Keratinocyte (primary cell): ENCODE measurements at regions not wholly inside any gene's neighbourhood (a gene's known extent, or its start where the extent isn't known, plus 50 kb on each side); places are given as distances from the start of the nearest gene placed in this dataset.

Experiments
- DNase-seq: peaks from one replicate; pipeline ENCODE4 v3.0.0-alpha.2; 2011; ENCODE audit warnings: low read depth, missing footprints, low spot score
- FAIRE-seq: peaks from 2 replicates; lab custom pipeline; 2011; peaks lifted over from hg19 to GRCh38; lab: Jason Lieb, UNC
- H2AFZ ChIP-seq: 2 replicates; pipeline ENCODE4 v1.6.0; 2012; ENCODE audit warnings: low read length, control low read depth, inconsistent platforms; ENCODE audit not compliant: control insufficient read depth
- H3K27ac ChIP-seq: 2 replicates; pipeline ENCODE4 v1.5.1; 2011; ENCODE audit warnings: low read length; ENCODE audit not compliant: control insufficient read depth, insufficient read depth
- H3K27me3 ChIP-seq: 3 replicates; pipeline ENCODE4 v1.6.0; 2011; ENCODE audit warnings: low read length; ENCODE audit not compliant: control insufficient read depth, insufficient read depth; ENCODE audit errors: extremely low read depth
- H3K36me3 ChIP-seq, 2 experiments: 2 replicates in 1 of 2; 3 replicates in 1 of 2; pipeline ENCODE4 v1.5.1; 2011; ENCODE audit warnings: low read length in 2 of 2, mild to moderate bottlenecking in 1 of 2; ENCODE audit not compliant: control insufficient read depth in 2 of 2, insufficient read depth in 2 of 2; ENCODE audit errors: extremely low read depth in 1 of 2
- H3K4me1 ChIP-seq: 3 replicates; pipeline ENCODE4 v1.5.1; 2011; ENCODE audit warnings: low read length; ENCODE audit not compliant: control insufficient read depth, insufficient read depth; ENCODE audit errors: extremely low read depth
- H3K4me2 ChIP-seq: 3 replicates; pipeline ENCODE4 v1.6.0; 2011; ENCODE audit warnings: low read depth, low read length; ENCODE audit not compliant: control insufficient read depth, insufficient read depth; ENCODE audit errors: extremely low read depth
- H3K4me3 ChIP-seq, 3 experiments: fragments of 200-600 bp in 1 of 3; sonication (generic) in 1 of 3; 2 replicates in 2 of 3; 3 replicates in 1 of 3; pipeline ENCODE4 v1.5.1; 2011 to 2016; ENCODE audit warnings: low read length in 3 of 3, mild to moderate bottlenecking in 3 of 3, control low read depth in 2 of 3, inconsistent platforms in 1 of 3, low read depth in 1 of 3, mixed read lengths in 1 of 3, mixed run types in 1 of 3, moderate library complexity in 1 of 3; ENCODE audit not compliant: control insufficient read depth in 2 of 3, insufficient read depth in 2 of 3; ENCODE audit errors: extremely low read depth in 1 of 3
- H3K79me2 ChIP-seq: 2 replicates; pipeline ENCODE4 v1.6.0; 2012; ENCODE audit warnings: low read length; ENCODE audit not compliant: control insufficient read depth, insufficient read depth
- H3K9ac ChIP-seq: 3 replicates; pipeline ENCODE4 v1.6.0; 2011; ENCODE audit warnings: low read length; ENCODE audit not compliant: control insufficient read depth, insufficient read depth; ENCODE audit errors: extremely low read depth
- H3K9me1 ChIP-seq: 3 replicates; pipeline ENCODE4 v1.6.0; 2011; ENCODE audit warnings: low read length; ENCODE audit not compliant: control insufficient read depth, insufficient read depth; ENCODE audit errors: extremely low read depth
- H3K9me3 ChIP-seq: 2 replicates; pipeline ENCODE4 v1.5.1; 2012; ENCODE audit warnings: low read depth, low read length; ENCODE audit not compliant: control insufficient read depth
- H4K20me1 ChIP-seq: 3 replicates; pipeline ENCODE4 v1.6.0; 2011; ENCODE audit warnings: low read length; ENCODE audit not compliant: control insufficient read depth, insufficient read depth; ENCODE audit errors: extremely low read depth
- EZH2 ChIP-seq: IDR thresholded peaks from one replicate; pipeline ENCODE4 v1.6.1; 2012; ENCODE audit warnings: inconsistent platforms, mild to moderate bottlenecking, low read length, moderate library complexity
- dilution Hi-C: fragments of 300-500 bp; cut with MboI; formaldehyde crosslinking; loops from one replicate; pipeline ENCODE4 v1.7.0; 2020; ENCODE audit warnings: low sequenced_read_pairs; ENCODE audit not compliant: extremely low pct_ligation_motif_present
- small RNA-seq, 3 experiments: library from RNA; depleted of rRNA; stranded (forward); fragments of <200 nt; gene quantifications; one replicate each; pipeline ENCODE3, GENCODE V24; 2012; ENCODE audit warnings: low read depth in 3 of 3, low replicate concordance in 1 of 3; ENCODE audit not compliant: insufficient read length in 3 of 3
- TF ChIP-seq, protein P1 (sequence below), 3 experiments: IDR thresholded peaks in 1 of 3; conservative IDR thresholded peaks in 1 of 3; optimal IDR thresholded peaks in 1 of 3; 2 replicates in 2 of 3; 3 replicates in 1 of 3; pipeline versions ENCODE3 to v1.5.1; 2011; ENCODE audit warnings: low read length in 3 of 3, mild to moderate bottlenecking in 3 of 3, moderate library complexity in 2 of 3, control low read depth in 1 of 3, inconsistent platforms in 1 of 3; ENCODE audit not compliant: insufficient read depth in 2 of 3; ENCODE audit errors: extremely low read depth in 1 of 3

DNA sequence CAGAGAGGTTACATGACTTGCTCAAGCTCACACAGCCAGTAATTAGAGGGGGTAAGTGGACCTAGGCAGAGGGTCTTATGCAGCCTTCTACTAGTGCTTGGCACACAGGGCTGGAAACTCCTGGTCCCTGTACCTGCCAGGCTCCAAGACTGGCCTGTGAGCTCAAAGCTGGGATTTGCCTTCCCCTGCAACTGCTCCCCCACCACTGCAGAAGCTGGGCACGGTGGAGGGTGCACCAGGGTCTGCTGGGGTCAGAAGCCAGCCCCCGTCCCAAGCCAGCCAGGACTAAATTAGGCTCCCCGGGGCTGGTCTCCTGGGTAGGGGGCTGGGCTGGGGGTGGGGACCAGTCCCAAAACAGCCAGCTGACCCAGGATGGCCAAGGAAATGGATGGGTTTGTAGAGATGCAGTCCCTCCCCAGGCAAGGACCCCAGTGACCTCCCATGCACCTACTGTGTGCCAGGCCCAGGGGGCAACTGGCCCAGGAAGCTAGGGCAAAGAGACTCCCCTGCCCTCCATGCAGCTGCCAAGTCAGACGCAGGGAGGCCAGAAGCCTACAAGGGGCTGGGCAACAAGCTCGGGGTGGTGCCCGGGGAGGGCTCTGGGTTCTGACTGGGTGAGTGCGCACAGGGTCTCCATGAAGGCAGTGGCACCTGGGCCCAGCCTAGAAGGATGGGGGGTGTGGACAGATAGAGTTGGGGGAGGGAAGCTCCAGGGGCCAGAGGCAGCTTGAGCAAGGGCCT is 51.8 kb upstream of the LINGO1 start:
- peaks cover 7% of the 10 kb centered on the region for H3K27me3 ChIP-seq
- no peak overlapping the region for H3K9ac ChIP-seq
- H3K27ac ChIP-seq: no peak overlapping the region
- no peak overlapping the region for H3K4me2 ChIP-seq
- no peak for TF ChIP-seq EZH2
- H3K4me3 ChIP-seq: no peak overlapping the region
- dilution Hi-C loops: no loop called here
- no peaks in the 10 kb centered on the region for H3K36me3 ChIP-seq
- DNase-seq (no peak), FAIRE-seq (no peak)
- H2AFZ ChIP-seq: no peak overlapping the region
- no peaks in the 10 kb centered on the region for H3K9me1 ChIP-seq
- H4K20me1 ChIP-seq: no peaks in the 10 kb centered on the region
- no peaks in the 10 kb centered on the region for H3K79me2 ChIP-seq
- H3K9me3 ChIP-seq: no peaks in the 10 kb centered on the region
- H3K4me1 ChIP-seq: no peaks in the 10 kb centered on the region

GRCh38 chr15:77682564-77682963 is 49.9 kb upstream of the LINGO1 start:
- no peak overlapping the region for H3K4me2 ChIP-seq
- FAIRE-seq: no peak
- H3K27me3 ChIP-seq: peaks cover 7% of the 10 kb centered on the region

More at GRCh38 chr15:77682564-77682963, 49.9 kb upstream of the LINGO1 start:
- Histone ChIP-seq H3K9me3 (no peaks in the 10 kb centered on the region), H3K36me3 (no peaks in the 10 kb centered on the region), H3K9ac (no peak overlapping the region), H3K79me2 (no peaks in the 10 kb centered on the region), H3K27ac (no peak overlapping the region), H3K4me3 (no peak overlapping the region), H2AFZ (no peak overlapping the region), H3K9me1 (no peaks in the 10 kb centered on the region), H4K20me1 (no peaks in the 10 kb centered on the region), H3K4me1 (no peaks in the 10 kb centered on the region)
- dilution Hi-C loops: no loop called here
- TF ChIP-seq, protein P1, sequence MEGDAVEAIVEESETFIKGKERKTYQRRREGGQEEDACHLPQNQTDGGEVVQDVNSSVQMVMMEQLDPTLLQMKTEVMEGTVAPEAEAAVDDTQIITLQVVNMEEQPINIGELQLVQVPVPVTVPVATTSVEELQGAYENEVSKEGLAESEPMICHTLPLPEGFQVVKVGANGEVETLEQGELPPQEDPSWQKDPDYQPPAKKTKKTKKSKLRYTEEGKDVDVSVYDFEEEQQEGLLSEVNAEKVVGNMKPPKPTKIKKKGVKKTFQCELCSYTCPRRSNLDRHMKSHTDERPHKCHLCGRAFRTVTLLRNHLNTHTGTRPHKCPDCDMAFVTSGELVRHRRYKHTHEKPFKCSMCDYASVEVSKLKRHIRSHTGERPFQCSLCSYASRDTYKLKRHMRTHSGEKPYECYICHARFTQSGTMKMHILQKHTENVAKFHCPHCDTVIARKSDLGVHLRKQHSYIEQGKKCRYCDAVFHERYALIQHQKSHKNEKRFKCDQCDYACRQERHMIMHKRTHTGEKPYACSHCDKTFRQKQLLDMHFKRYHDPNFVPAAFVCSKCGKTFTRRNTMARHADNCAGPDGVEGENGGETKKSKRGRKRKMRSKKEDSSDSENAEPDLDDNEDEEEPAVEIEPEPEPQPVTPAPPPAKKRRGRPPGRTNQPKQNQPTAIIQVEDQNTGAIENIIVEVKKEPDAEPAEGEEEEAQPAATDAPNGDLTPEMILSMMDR (optimal IDR thresholded peaks at IDR 0.05 in 1 of 3, IDR thresholded peaks at IDR 0.05 in 1 of 3, conservative IDR thresholded peaks at IDR 0.05 in 1 of 3; ENCODE audit: extremely low read depth in 1 of 3, insufficient read depth in 2 of 3, low read length in 3 of 3): no peak
- no peak for TF ChIP-seq EZH2
- no peak for DNase-seq

Small RNAs in the stretch of these regions (small RNA-seq; reads per million reads assigned to genes)
- gene RN7SL214P: 0 reads per million in 3 experiments
